GM21786 (cell line): ENCODE measurements at regions not wholly inside any gene's neighbourhood (a gene's known extent, or its start where the extent isn't known, plus 50 kb on each side); places are given as distances from the start of the nearest gene placed in this dataset.

Experiments
- ATAC-seq: cut with Tn5 transposase; IDR thresholded peaks from one replicate; pipeline ENCODE4 v1.9.1; 2021; ENCODE audit not compliant: unreplicated experiment

- ATAC-seq, result no peak
These were observed 802.4 kb upstream of the HS3ST1 start for GRCh38 chr4:12231098-12231497.

- no peak for ATAC-seq
These were observed 792.3 kb upstream of the HS3ST1 start for GRCh38 chr4:12221031-12221430.

- no peak for ATAC-seq
These were observed 782.9 kb upstream of the HS3ST1 start for GRCh38 chr4:12211636-12212035.

GRCh38 chr4:12207396-12207795 lies 778.7 kb upstream of the HS3ST1 start:
- no peak for ATAC-seq

- no peak for ATAC-seq
These were observed 777.4 kb upstream of the HS3ST1 start for GRCh38 chr4:12206091-12206490.

- ATAC-seq, result no peak
These were observed 775.3 kb upstream of the HS3ST1 start for GRCh38 chr4:12203945-12204344.

GRCh38 chr4:12200226-12200625 lies 771.5 kb upstream of the HS3ST1 start:
- no peak for ATAC-seq

GRCh38 chr4:12186526-12186925 lies 757.8 kb upstream of the HS3ST1 start:
- no peak for ATAC-seq

- ATAC-seq, result no peak
These were observed 750.2 kb upstream of the HS3ST1 start for GRCh38 chr4:12178614-12179610.

GRCh38 chr4:12177416-12177815 lies 748.7 kb upstream of the HS3ST1 start:
- no peak for ATAC-seq

- no peak for ATAC-seq
These were observed 744.8 kb upstream of the HS3ST1 start for GRCh38 chr4:12173496-12173895.

- no peak for ATAC-seq
These were observed 743.7 kb upstream of the HS3ST1 start for GRCh38 chr4:12172198-12172973.

- ATAC-seq, result no peak
These were observed 741.6 kb upstream of the HS3ST1 start for GRCh38 chr4:12170308-12170707.

- no peak for ATAC-seq
These were observed 736.9 kb upstream of the HS3ST1 start for GRCh38 chr4:12165616-12166015.

- ATAC-seq, result no peak
These were observed 717.6 kb upstream of the HS3ST1 start for GRCh38 chr4:12146339-12146738.

- ATAC-seq, result no peak
These were observed 717.1 kb upstream of the HS3ST1 start for GRCh38 chr4:12145768-12146167.

- ATAC-seq, result no peak
These were observed 716.4 kb upstream of the HS3ST1 start for GRCh38 chr4:12145106-12145505.

- ATAC-seq, result no peak
These were observed 715.4 kb upstream of the HS3ST1 start for GRCh38 chr4:12144051-12144450.

GRCh38 chr4:12140864-12141263 lies 712.2 kb upstream of the HS3ST1 start:
- no peak for ATAC-seq

- ATAC-seq, result no peak
These were observed 710.6 kb upstream of the HS3ST1 start for GRCh38 chr4:12139296-12139695.

GRCh38 chr4:12138488-12138887 lies 709.8 kb upstream of the HS3ST1 start:
- ATAC-seq, result no peak

GRCh38 chr4:12137575-12137974 lies 708.9 kb upstream of the HS3ST1 start:
- no peak for ATAC-seq
